Panc1 (cell line): ENCODE measurements at regions not wholly inside any gene's neighbourhood (a gene's known extent, or its start where the extent isn't known, plus 50 kb on each side); places are given as distances from the start of the nearest gene placed in this dataset.

Experiments
- ATAC-seq: fragments of 200-7000 bp; cut with Tn5 transposase; 2 replicates; pipeline ENCODE4 v1.9.1; 2020; ENCODE audit warnings: mild to moderate bottlenecking, moderate library complexity
- BruUV-seq: library from RNA; stranded (reverse); fragments of 400-500 nt; replicated peaks from 2 replicates; lab custom pipeline; 2021; lab: Mats Ljungman, UMichigan
- CTCF ChIA-PET: fragments of 300-600 bp; sonication (Branson Sonifier 250); formaldehyde crosslinking; loops from one replicate; lab custom pipeline; 2022; ENCODE audit warnings: antibody characterized with exemption; lab: Charles Lee
- POLR2A ChIA-PET: fragments of 300-600 bp; sonication (Branson Sonifier 250); formaldehyde crosslinking; loops from one replicate; lab custom pipeline; 2022; ENCODE audit warnings: antibody characterized with exemption; lab: Charles Lee
- DNase-seq: peaks from one replicate; pipeline ENCODE4 v3.0.0-alpha.2; 2010; ENCODE audit warnings: low read depth, low spot score
- H3K27ac ChIP-seq: 2 replicates; pipeline ENCODE4 v1.5.1; 2011; ENCODE audit warnings: mild to moderate bottlenecking, low read length, inconsistent platforms
- H3K27me3 ChIP-seq: fragments of 200-500 bp; sonication (Bioruptor generic); 2 replicates; pipeline ENCODE4 v1.6.0; 2014; ENCODE audit warnings: low read length, inconsistent platforms; ENCODE audit not compliant: control insufficient read depth, insufficient read depth
- H3K36me3 ChIP-seq: fragments of 200-500 bp; sonication (Bioruptor generic); 2 replicates; pipeline ENCODE4 v1.5.1; 2014; ENCODE audit warnings: inconsistent platforms, mild to moderate bottlenecking, low read length, moderate library complexity; ENCODE audit not compliant: control insufficient read depth, insufficient read depth
- H3K4me1 ChIP-seq: 2 replicates; pipeline ENCODE4 v1.5.1; 2011; ENCODE audit warnings: inconsistent platforms, mild to moderate bottlenecking, low read length, moderate library complexity; ENCODE audit not compliant: control insufficient read depth, insufficient read depth
- H3K4me3 ChIP-seq, 2 experiments: 2 replicates each; pipeline ENCODE4 v1.5.1; 2011 to 2012; ENCODE audit warnings: low read depth in 2 of 2, low read length in 2 of 2, mild to moderate bottlenecking in 2 of 2, inconsistent platforms in 1 of 2, moderate library complexity in 1 of 2
- H3K9me3 ChIP-seq: fragments of 200-500 bp; sonication (Bioruptor generic); 2 replicates; pipeline ENCODE4 v1.5.1; 2014; ENCODE audit warnings: low read depth, mild to moderate bottlenecking, inconsistent platforms, low read length, moderate library complexity; ENCODE audit not compliant: control insufficient read depth, insufficient read depth
- CTCF ChIP-seq: fragments of 450-650 bp; IDR thresholded peaks from 2 replicates; pipeline ENCODE4 v1.5.1; 2017; ENCODE audit warnings: mild to moderate bottlenecking
- POLR2AphosphoS5 ChIP-seq: IDR thresholded peaks from 2 replicates; pipeline ENCODE4 v1.6.1; 2012; ENCODE audit warnings: mild to moderate bottlenecking, low read depth, low read length, moderate library complexity
- REST ChIP-seq, 2 experiments: IDR thresholded peaks; 2 replicates each; pipeline ENCODE4 v1.6.1; 2011 to 2012; ENCODE audit warnings: low read depth in 2 of 2, control low read depth in 1 of 2, low read length in 1 of 2, mild to moderate bottlenecking in 1 of 2, moderate library complexity in 1 of 2; ENCODE audit not compliant: insufficient read depth in 1 of 2
- SIN3A ChIP-seq: IDR thresholded peaks from 2 replicates; pipeline ENCODE4 v1.6.1; 2012; ENCODE audit warnings: low read depth, mild to moderate bottlenecking, low read length, moderate library complexity, borderline replicate concordance; ENCODE audit not compliant: insufficient read depth
- TCF7L2 ChIP-seq: IDR thresholded peaks from 2 replicates; pipeline ENCODE4 v1.6.1; 2011; ENCODE audit warnings: mild to moderate bottlenecking, low read depth, low read length, inconsistent platforms
- in situ Hi-C: cut with HindIII; loops from 2 replicates; pipeline ENCODE4 v1.10.0; 2016; ENCODE audit warnings: low sequenced_read_pairs, low pct_unique_long_range_greater_than_20kb
- intact Hi-C: fragments of 100-400 bp; cut with micrococcal nuclease; formaldehyde crosslinking; loops from one replicate; pipeline ENCODE4 v1.10.0; 2022; ENCODE audit not compliant: unreplicated experiment

- BruUV-seq, result no TSS peak
- Histone ChIP-seq H3K9me3 (no peaks in the 10 kb centered on the region), H3K36me3 (no peaks in the 10 kb centered on the region), H3K4me1 (no peaks in the 10 kb centered on the region), H3K27me3 (no peaks in the 10 kb centered on the region), H3K27ac (no peak overlapping the region), H3K4me3 (no peak overlapping the region)
- ATAC-seq, result no peak
- no peak for TF ChIP-seq CTCF
- no peak for TF ChIP-seq REST (IDR thresholded peaks at IDR 0.05; ENCODE audit: insufficient read depth in 1 of 2, low read depth in 2 of 2, low read length in 1 of 2)
- TF ChIP-seq SIN3A, result no peak
- TF ChIP-seq TCF7L2, result no peak
- intact Hi-C loops (no loop called here), in situ Hi-C loops (no loop called here)
- ChIA-PET POLR2A (no interaction called here), CTCF (no interaction called here)
- no peak for DNase-seq
These were observed 117.7 kb upstream of the GRM7 start for GRCh38 chr3:6743067-6743720.

GRCh38 chr3:6746443-6746842 is 114.5 kb upstream of the GRM7 start:
- no peaks in the 10 kb centered on the region for H3K9me3 ChIP-seq
- H3K27me3 ChIP-seq, result no peaks in the 10 kb centered on the region
- BruUV-seq, result no TSS peak
- CTCF ChIA-PET, result no interaction called here
- TF ChIP-seq REST (IDR thresholded peaks at IDR 0.05; ENCODE audit: insufficient read depth in 1 of 2, low read depth in 2 of 2, low read length in 1 of 2) (no peak), TCF7L2 (no peak), CTCF (no peak), SIN3A (no peak), POLR2AphosphoS5 (no peak)
- ATAC-seq (no peak), DNase-seq (no peak)
- H3K4me1 ChIP-seq, result no peaks in the 10 kb centered on the region
- H3K27ac ChIP-seq, result no peak overlapping the region
- in situ Hi-C loops (no loop called here), intact Hi-C loops (no loop called here)
- no peaks in the 10 kb centered on the region for H3K36me3 ChIP-seq
- no peak overlapping the region for H3K4me3 ChIP-seq
- POLR2A ChIA-PET, result no interaction called here
